ENCODE measurements at regions not wholly inside any gene's neighbourhood (a gene's known extent, or its start where the extent isn't known, plus 50 kb on each side); places are given as distances from the start of the nearest gene placed in this dataset.
"Not testable (repeated sequence)": the region's sequence is repeated elsewhere in the genome, so short reads cannot be mapped to it uniquely, and the experiment has no call there.

DNA sequence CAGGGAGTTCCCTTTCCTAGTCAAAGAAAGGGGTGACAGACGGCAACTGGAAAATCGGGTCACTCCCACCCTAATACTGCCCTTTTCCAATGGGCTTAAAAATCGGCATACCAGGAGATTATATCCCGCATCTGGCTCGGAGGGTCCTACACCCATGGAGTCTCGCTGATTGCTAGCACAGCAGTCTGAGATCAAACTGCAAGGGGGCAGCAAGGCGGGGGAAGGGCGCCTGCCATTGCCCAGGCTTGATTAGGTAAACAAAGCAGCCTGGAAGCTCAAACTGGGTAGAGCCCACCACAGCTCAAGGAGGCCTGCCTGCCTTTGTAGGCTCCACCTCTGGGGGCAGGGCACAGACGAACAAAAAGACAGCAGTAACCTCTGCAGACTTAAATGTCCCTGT is 831.3 kb downstream of the TTLL7 start:
- TF ChIP-seq, protein P1, sequence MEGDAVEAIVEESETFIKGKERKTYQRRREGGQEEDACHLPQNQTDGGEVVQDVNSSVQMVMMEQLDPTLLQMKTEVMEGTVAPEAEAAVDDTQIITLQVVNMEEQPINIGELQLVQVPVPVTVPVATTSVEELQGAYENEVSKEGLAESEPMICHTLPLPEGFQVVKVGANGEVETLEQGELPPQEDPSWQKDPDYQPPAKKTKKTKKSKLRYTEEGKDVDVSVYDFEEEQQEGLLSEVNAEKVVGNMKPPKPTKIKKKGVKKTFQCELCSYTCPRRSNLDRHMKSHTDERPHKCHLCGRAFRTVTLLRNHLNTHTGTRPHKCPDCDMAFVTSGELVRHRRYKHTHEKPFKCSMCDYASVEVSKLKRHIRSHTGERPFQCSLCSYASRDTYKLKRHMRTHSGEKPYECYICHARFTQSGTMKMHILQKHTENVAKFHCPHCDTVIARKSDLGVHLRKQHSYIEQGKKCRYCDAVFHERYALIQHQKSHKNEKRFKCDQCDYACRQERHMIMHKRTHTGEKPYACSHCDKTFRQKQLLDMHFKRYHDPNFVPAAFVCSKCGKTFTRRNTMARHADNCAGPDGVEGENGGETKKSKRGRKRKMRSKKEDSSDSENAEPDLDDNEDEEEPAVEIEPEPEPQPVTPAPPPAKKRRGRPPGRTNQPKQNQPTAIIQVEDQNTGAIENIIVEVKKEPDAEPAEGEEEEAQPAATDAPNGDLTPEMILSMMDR (IDR thresholded peaks at IDR 0.05) = not testable (repeated sequence)
- TF ChIP-seq EZH2 (IDR thresholded peaks at IDR 0.05) = not testable (repeated sequence)
